ENCODE measurements at regions not wholly inside any gene's neighbourhood (a gene's known extent, or its start where the extent isn't known, plus 50 kb on each side); places are given as distances from the start of the nearest gene placed in this dataset.

DNA sequence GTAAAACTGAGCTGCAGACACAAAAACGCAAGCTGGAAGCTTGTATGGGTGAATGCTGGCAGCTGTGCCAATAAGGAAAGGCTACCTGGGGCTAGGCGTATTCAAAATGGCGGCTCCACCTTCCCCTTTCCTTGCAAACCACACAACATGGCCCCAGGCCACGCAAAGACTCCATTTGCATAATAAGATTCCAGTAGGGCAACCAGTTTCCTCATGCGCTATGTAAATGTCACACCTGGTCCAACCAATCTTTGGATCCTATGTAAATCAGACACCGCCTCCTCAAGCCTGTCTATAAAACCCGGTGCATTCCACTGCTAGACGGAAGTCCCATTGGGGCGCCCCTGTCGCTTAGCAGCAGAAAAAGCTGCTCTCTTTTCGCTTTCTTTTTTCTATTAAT lies 505.9 kb upstream of the BTBD3 start:
- Histone ChIP-seq H3K27ac (ENCODE audit: low read depth) (no peak overlapping the region), H3K9me2 (ENCODE audit: insufficient read depth) (0 out of 2 replicates have a peak, but pooled peaks cover 9% of the 10 kb centered on the region), H4K20me1 (replicated peaks; ENCODE audit: insufficient read depth) (no peaks in the 10 kb centered on the region), H3K36me3 (ENCODE audit: insufficient read depth) (no peaks in the 10 kb centered on the region), H3K27me3 (ENCODE audit: insufficient read depth) (no peaks in the 10 kb centered on the region), H3K79me2 (replicated peaks; ENCODE audit: insufficient read depth) (no peaks in the 10 kb centered on the region), H3K4me3 (no peak overlapping the region), H3K4me1 (ENCODE audit: insufficient read depth) (peaks cover 7% of the 10 kb centered on the region; the same call in 1 of the 2 replicates), H2AFZ (peak overlapping the region; percentile 58; the same call in 1 of the 2 replicates), H3F3A (replicated peaks; ENCODE audit: low read depth) (no peaks in the 10 kb centered on the region), H3K4me2 (no peak overlapping the region)
- Mint-ChIP-seq H3K9me3 (peaks cover 3% of the 10 kb centered on the region; the same call in 1 of the 3 replicates), H3K27me3 (ENCODE audit: insufficient read depth, low read depth, poor library complexity) (no peaks in the 10 kb centered on the region), H3K27ac (no peak overlapping the region), H3K4me3 (no peak overlapping the region), H3K4me1 (peaks cover 5% of the 10 kb centered on the region), H3K36me3 (ENCODE audit: low read depth) (peaks cover 6% of the 10 kb centered on the region; the same call in 2 of the 3 replicates)
- ATAC-seq (peak; percentile 42; the same call in 2 of the 3 replicates), DNase-seq (ENCODE audit: low spot score) (peak; percentile 33)
- TF ChIP-seq STAT1 (IDR thresholded peaks at IDR 0.05; ENCODE audit: unreplicated experiment) (no peak), ZNF114 (CRISPR knock-in tag; IDR thresholded peaks at IDR 0.05) (0 out of 2 replicates have a peak, but pooled peaks have one; percentile 64)

DNA sequence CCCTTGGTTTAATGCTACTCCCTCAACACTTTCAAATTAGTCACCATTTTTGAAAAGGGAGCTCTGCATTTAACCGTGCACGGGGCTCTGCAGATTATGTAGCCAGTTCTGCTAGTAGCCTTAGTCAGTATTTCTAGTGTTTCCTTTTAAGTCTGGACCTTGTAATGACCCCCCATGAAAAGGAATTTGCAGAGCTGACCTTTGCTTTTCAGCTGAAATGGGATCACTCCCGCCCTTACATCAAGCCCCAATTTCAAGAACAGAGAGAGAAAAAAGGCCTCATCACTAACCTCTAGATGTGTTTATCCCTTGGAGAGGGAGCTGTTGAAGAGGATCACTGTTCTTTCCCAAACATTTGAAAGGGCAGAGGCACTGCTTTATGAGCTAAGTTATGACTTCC lies 490.7 kb upstream of the BTBD3 start:
- TF ChIP-seq STAT1 (IDR thresholded peaks at IDR 0.05; ENCODE audit: unreplicated experiment) (no peak), CREB1 (CRISPR knock-in tag; IDR thresholded peaks at IDR 0.05; ENCODE audit: low read depth) (no peak), NANOG (IDR thresholded peaks at IDR 0.05; ENCODE audit: borderline replicate concordance) (no peak), JUNB (IDR thresholded peaks at IDR 0.05; ENCODE audit: unreplicated experiment) (no peak), EZH2phosphoT487 (IDR thresholded peaks at IDR 0.05; ENCODE audit: unreplicated experiment) (no peak), ZNF331 (CRISPR knock-in tag; IDR thresholded peaks at IDR 0.05; ENCODE audit: low read depth) (no peak), ZNF114 (CRISPR knock-in tag; IDR thresholded peaks at IDR 0.05) (no peak)
- TF ChIP-seq, protein P1, sequence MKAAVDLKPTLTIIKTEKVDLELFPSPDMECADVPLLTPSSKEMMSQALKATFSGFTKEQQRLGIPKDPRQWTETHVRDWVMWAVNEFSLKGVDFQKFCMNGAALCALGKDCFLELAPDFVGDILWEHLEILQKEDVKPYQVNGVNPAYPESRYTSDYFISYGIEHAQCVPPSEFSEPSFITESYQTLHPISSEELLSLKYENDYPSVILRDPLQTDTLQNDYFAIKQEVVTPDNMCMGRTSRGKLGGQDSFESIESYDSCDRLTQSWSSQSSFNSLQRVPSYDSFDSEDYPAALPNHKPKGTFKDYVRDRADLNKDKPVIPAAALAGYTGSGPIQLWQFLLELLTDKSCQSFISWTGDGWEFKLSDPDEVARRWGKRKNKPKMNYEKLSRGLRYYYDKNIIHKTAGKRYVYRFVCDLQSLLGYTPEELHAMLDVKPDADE (IDR thresholded peaks at IDR 0.05), result no peak
- TF ChIP-seq, protein P2, sequence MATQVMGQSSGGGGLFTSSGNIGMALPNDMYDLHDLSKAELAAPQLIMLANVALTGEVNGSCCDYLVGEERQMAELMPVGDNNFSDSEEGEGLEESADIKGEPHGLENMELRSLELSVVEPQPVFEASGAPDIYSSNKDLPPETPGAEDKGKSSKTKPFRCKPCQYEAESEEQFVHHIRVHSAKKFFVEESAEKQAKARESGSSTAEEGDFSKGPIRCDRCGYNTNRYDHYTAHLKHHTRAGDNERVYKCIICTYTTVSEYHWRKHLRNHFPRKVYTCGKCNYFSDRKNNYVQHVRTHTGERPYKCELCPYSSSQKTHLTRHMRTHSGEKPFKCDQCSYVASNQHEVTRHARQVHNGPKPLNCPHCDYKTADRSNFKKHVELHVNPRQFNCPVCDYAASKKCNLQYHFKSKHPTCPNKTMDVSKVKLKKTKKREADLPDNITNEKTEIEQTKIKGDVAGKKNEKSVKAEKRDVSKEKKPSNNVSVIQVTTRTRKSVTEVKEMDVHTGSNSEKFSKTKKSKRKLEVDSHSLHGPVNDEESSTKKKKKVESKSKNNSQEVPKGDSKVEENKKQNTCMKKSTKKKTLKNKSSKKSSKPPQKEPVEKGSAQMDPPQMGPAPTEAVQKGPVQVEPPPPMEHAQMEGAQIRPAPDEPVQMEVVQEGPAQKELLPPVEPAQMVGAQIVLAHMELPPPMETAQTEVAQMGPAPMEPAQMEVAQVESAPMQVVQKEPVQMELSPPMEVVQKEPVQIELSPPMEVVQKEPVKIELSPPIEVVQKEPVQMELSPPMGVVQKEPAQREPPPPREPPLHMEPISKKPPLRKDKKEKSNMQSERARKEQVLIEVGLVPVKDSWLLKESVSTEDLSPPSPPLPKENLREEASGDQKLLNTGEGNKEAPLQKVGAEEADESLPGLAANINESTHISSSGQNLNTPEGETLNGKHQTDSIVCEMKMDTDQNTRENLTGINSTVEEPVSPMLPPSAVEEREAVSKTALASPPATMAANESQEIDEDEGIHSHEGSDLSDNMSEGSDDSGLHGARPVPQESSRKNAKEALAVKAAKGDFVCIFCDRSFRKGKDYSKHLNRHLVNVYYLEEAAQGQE (IDR thresholded peaks at IDR 0.05; ENCODE audit: unreplicated experiment), result no peak
- H2AFZ ChIP-seq, result peak overlapping the region; percentile 87
- H4K20me1 ChIP-seq (replicated peaks; ENCODE audit: insufficient read depth), result no peaks in the 10 kb centered on the region
- Mint-ChIP-seq H3K27me3 (ENCODE audit: insufficient read depth, low read depth, poor library complexity) (no peaks in the 10 kb centered on the region), H3K9me3 (peaks cover 3% of the 10 kb centered on the region; the same call in 1 of the 3 replicates), H3K36me3 (ENCODE audit: low read depth) (no peaks in the 10 kb centered on the region), H3K4me1 (peaks cover 7% of the 10 kb centered on the region; the same call in 2 of the 3 replicates), H3K27ac (no peak overlapping the region), H3K4me3 (no peak overlapping the region)
- DNase-seq (ENCODE audit: low spot score) (no peak), ATAC-seq (no peak)
- H3K9me2 ChIP-seq (ENCODE audit: insufficient read depth), result no peaks in the 10 kb centered on the region
- H3K4me3 ChIP-seq, result no peak overlapping the region
- H3F3A ChIP-seq (replicated peaks; ENCODE audit: low read depth), result no peaks in the 10 kb centered on the region
- H3K79me2 ChIP-seq (replicated peaks; ENCODE audit: insufficient read depth), result no peaks in the 10 kb centered on the region
- peaks cover 6% of the 10 kb centered on the region; the same call in 1 of the 2 replicates for H3K4me1 ChIP-seq (ENCODE audit: insufficient read depth)
- H3K36me3 ChIP-seq (ENCODE audit: insufficient read depth), result no peaks in the 10 kb centered on the region
- no peaks in the 10 kb centered on the region for H3K27me3 ChIP-seq (ENCODE audit: insufficient read depth)
- H3K27ac ChIP-seq (ENCODE audit: low read depth), result peak overlapping the region; percentile 34; the same call in 1 of the 2 replicates
- no peak overlapping the region for H3K4me2 ChIP-seq

Measured in GM23338 (cell line).